NCI-H2081 (cell line): ENCODE measurements at regions not wholly inside any gene's neighbourhood (a gene's known extent, or its start where the extent isn't known, plus 50 kb on each side); places are given as distances from the start of the nearest gene placed in this dataset.
"Not testable (repeated sequence)": the region's sequence is repeated elsewhere in the genome, so short reads cannot be mapped to it uniquely, and the experiment has no call there.

Source experiments
- DNase-seq, 2 experiments: peaks; one replicate each; lab custom pipeline; 2025; lab: John Stamatoyannopoulos, UW

DNA sequence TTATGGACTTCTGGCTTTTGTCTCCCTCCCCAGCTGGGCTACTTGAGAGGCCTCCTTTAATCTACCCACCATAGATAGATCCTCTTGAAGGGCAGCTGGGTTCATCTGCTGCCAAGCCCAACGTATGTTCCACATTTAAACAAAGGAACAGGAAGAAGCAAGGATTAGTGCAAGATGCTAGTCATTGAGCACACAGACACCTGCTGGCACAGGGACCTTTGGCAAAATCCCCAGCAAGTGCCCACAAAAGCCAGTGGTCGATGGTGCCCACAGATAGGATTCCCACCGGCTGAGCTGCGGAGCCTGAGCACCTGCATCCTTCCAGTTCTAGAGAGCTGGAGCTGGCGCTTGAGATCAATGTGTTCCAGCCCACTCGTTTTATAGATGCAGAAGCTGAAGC lies 57.7 kb upstream of the SHB start:
- peak in 1 of 2 experiments; percentile 18 for DNase-seq

- no peak for DNase-seq
Observed at GRCh38 chr9:38125889-38126288, 56.9 kb upstream of the SHB start.

GRCh38 chr9:38123359-38123758 lies 54.3 kb upstream of the SHB start:
- DNase-seq, result not testable (repeated sequence)

DNA sequence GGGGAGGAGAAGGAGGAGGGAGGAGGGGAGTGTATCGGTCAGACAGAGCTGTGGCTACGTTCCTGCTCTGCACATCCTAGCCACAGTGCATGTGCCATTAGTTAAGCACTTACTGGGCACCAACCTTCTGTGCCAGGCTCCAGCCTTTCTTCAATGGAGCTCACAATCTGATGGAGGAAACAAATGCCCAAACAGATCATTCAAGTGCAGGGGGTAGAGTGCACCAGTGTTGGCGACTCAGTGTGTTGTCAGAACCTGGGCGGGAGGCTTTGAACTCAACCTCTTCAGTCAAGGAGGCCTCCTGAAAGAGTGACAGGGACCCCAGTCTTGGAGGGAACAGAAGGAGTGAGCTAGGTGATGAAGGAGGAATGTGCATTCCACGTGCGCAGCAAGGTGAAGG lies 51.9 kb upstream of the SHB start:
- no peak for DNase-seq

GRCh38 chr9:38119560-38120236 lies 50.7 kb upstream of the SHB start:
- peak in 1 of 2 experiments; percentile 29 for DNase-seq

DNA sequence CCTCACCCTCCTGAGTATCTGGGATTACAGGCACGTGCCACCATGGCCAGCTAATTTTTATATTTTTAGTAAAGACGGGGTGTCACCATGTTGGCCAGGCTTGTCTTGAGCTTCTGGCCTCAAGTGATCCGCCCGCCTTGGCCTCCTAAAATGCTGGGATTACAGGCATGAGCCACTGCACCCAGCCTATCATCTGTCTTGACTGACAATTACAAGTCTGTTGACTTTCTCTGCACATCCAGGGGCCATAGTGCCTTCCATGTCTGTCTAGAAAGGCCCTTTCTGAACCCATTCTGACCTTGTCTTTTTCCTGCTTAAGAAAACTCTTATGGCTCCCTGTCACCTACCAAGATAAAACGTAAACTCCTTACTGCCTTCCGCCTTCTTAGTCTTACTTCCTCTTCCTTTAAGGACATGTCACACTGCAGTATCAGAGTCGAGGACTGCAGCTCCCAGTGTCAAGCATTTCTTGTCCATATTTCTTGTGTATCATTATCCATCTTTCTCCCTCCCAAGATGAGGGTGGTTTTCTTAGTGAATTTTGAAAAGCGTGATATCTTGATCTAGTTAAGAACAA lies 49.9 kb upstream of the SHB start:
- DNase-seq, result no peak
